IMR-90 (cell line): ENCODE measurements at regions not wholly inside any gene's neighbourhood (a gene's known extent, or its start where the extent isn't known, plus 50 kb on each side); places are given as distances from the start of the nearest gene placed in this dataset.
A peak's percentile ranks its signal among the peaks of the same experiment; 100 is the strongest.

Source experiments
- ATAC-seq: fragments of 200-7000 bp; cut with Tn5 transposase; 2 replicates; pipeline ENCODE4 v1.9.1; 2020; ENCODE audit warnings: low read depth, mild to moderate bottlenecking, moderate library complexity
- BruUV-seq: library from RNA; stranded (reverse); fragments of 400-500 nt; replicated peaks from 2 replicates; lab custom pipeline; 2021; lab: Mats Ljungman, UMichigan
- CTCF ChIA-PET: fragments of 300-600 bp; formaldehyde crosslinking; extraction: SDS; loops from one replicate; lab custom pipeline; 2021; ENCODE audit warnings: antibody characterized with exemption; lab: Yijun Ruan, JAX
- POLR2A ChIA-PET: fragments of 300-600 bp; sonication (Branson Sonifier 250); formaldehyde crosslinking; loops from one replicate; lab custom pipeline; 2022; ENCODE audit warnings: antibody characterized with exemption; ENCODE audit not compliant: unreplicated experiment; lab: Charles Lee
- DNase-seq: peaks from one replicate; pipeline ENCODE4 v3.0.0; 2013
- H2AFZ ChIP-seq: replicated peaks from 2 replicates; pipeline ENCODE3; 2013; ENCODE audit warnings: low read length, mild to moderate bottlenecking; ENCODE audit not compliant: poor library complexity
- H2AK5ac ChIP-seq: 2 replicates; pipeline ENCODE4 v1.6.1; 2013; ENCODE audit warnings: low read depth, low read length, inconsistent platforms
- H2AK9ac ChIP-seq: replicated peaks from 2 replicates; pipeline ENCODE3; 2013; ENCODE audit warnings: mild to moderate bottlenecking, low read depth, low read length, moderate library complexity; ENCODE audit not compliant: poor library complexity
- H2BK120ac ChIP-seq: 2 replicates; pipeline ENCODE4 v1.6.1; 2013; ENCODE audit warnings: low read depth, low read length, inconsistent platforms
- H2BK15ac ChIP-seq: 3 replicates; pipeline ENCODE4 v1.6.1; 2013; ENCODE audit warnings: low read depth, low read length, inconsistent platforms
- H2BK20ac ChIP-seq: 2 replicates; pipeline ENCODE4 v1.6.1; 2013; ENCODE audit warnings: low read depth, mild to moderate bottlenecking, inconsistent platforms, low read length, moderate library complexity
- H2BK5ac ChIP-seq: 2 replicates; pipeline ENCODE4 v1.6.1; 2013; ENCODE audit warnings: mild to moderate bottlenecking, low read depth, low read length, inconsistent platforms; ENCODE audit not compliant: poor library complexity, severe bottlenecking
- H3K14ac ChIP-seq: replicated peaks from 2 replicates; pipeline ENCODE4 v1.6.1; 2013; ENCODE audit warnings: low read depth, low read length, inconsistent platforms
- H3K18ac ChIP-seq: 2 replicates; pipeline ENCODE4 v1.6.1; 2013; ENCODE audit warnings: low read depth, low read length, control low read depth
- H3K23ac ChIP-seq: 2 replicates; pipeline ENCODE4 v1.6.1; 2013; ENCODE audit warnings: low read depth, low read length, inconsistent platforms
- H3K27ac ChIP-seq: 2 replicates; pipeline ENCODE4 v1.5.1; 2013; ENCODE audit warnings: mild to moderate bottlenecking, control low read depth, low read length; ENCODE audit not compliant: insufficient read depth
- H3K27me3 ChIP-seq: 2 replicates; pipeline ENCODE4 v1.6.1; 2013; ENCODE audit warnings: low read length; ENCODE audit not compliant: control insufficient read depth, insufficient read depth
- H3K36me3 ChIP-seq: 2 replicates; pipeline ENCODE4 v1.6.1; 2013; ENCODE audit warnings: low read length, mixed read lengths; ENCODE audit not compliant: control insufficient read depth, insufficient read depth
- H3K4ac ChIP-seq: 2 replicates; pipeline ENCODE4 v1.6.1; 2013; ENCODE audit warnings: low read depth, low read length, inconsistent platforms
- H3K4me1 ChIP-seq: 2 replicates; pipeline ENCODE4 v1.6.1; 2013; ENCODE audit warnings: low read length, mixed read lengths; ENCODE audit not compliant: control insufficient read depth, insufficient read depth
- H3K4me2 ChIP-seq: 2 replicates; pipeline ENCODE4 v1.6.1; 2013; ENCODE audit warnings: low read depth, mild to moderate bottlenecking, control low read depth, low read length, moderate library complexity
- H3K4me3 ChIP-seq: 2 replicates; pipeline ENCODE4 v1.5.1; 2013; ENCODE audit warnings: low read depth, mild to moderate bottlenecking, control low read depth, low read length, moderate library complexity; ENCODE audit not compliant: insufficient read depth
- H3K56ac ChIP-seq: 2 replicates; pipeline ENCODE4 v1.6.1; 2013; ENCODE audit warnings: low read length, inconsistent platforms; ENCODE audit not compliant: insufficient read depth; ENCODE audit errors: extremely low read depth
- H3K79me1 ChIP-seq, 2 experiments: 2 replicates each; pipeline ENCODE4 v1.6.1; 2013; ENCODE audit warnings: low read length in 2 of 2, inconsistent platforms in 1 of 2, low read depth in 1 of 2
- H3K9ac ChIP-seq: 2 replicates; pipeline ENCODE4 v1.6.1; 2013; ENCODE audit warnings: low read depth, low read length, control low read depth
- H3K9me1 ChIP-seq: 2 replicates; pipeline ENCODE4 v1.6.1; 2013; ENCODE audit warnings: low read length, inconsistent platforms; ENCODE audit not compliant: insufficient read depth
- H3K9me3 ChIP-seq: 2 replicates; pipeline ENCODE4 v1.6.1; 2013; ENCODE audit warnings: low read length; ENCODE audit not compliant: control insufficient read depth, insufficient read depth
- H4K20me1 ChIP-seq: 2 replicates; pipeline ENCODE4 v1.6.1; 2013; ENCODE audit warnings: low read length, inconsistent platforms; ENCODE audit not compliant: insufficient read depth
- H4K5ac ChIP-seq: 2 replicates; pipeline ENCODE4 v1.6.1; 2013; ENCODE audit warnings: mild to moderate bottlenecking, low read depth, low read length, control low read depth
- H4K8ac ChIP-seq, 2 experiments: 2 replicates each; pipeline ENCODE4 v1.6.1; 2013; ENCODE audit warnings: low read depth in 2 of 2, low read length in 2 of 2, control low read depth in 1 of 2, inconsistent platforms in 1 of 2
- H4K91ac ChIP-seq: 2 replicates; pipeline ENCODE4 v1.6.1; 2013; ENCODE audit warnings: low read depth, low read length, inconsistent platforms; ENCODE audit not compliant: insufficient read depth
- BHLHE40 ChIP-seq: fragments of 150-350 bp; IDR thresholded peaks from 2 replicates; pipeline ENCODE4 v1.6.1; 2016; ENCODE audit warnings: mild to moderate bottlenecking, low read depth, low read length
- CEBPB ChIP-seq: IDR thresholded peaks from 2 replicates; pipeline ENCODE4 v1.6.1; 2012; ENCODE audit warnings: low read depth, low read length, improper control_type of control experiment
- CHD1 ChIP-seq: IDR thresholded peaks from 2 replicates; pipeline ENCODE4 v1.6.1; 2012; ENCODE audit warnings: low read depth, low read length, improper control_type of control experiment
- FOS ChIP-seq: fragments of 150-350 bp; IDR thresholded peaks from 2 replicates; pipeline ENCODE4 v1.6.1; 2016; ENCODE audit warnings: low read depth, low read length
- MAFK ChIP-seq: IDR thresholded peaks from 2 replicates; pipeline ENCODE4 v1.6.1; 2012; ENCODE audit warnings: low read depth, low read length, improper control_type of control experiment
- MAZ ChIP-seq: IDR thresholded peaks from 2 replicates; pipeline ENCODE4 v1.6.1; 2012; ENCODE audit warnings: low read depth, mild to moderate bottlenecking, low read length, improper control_type of control experiment, moderate library complexity, borderline replicate concordance
- MXI1 ChIP-seq: IDR thresholded peaks from 2 replicates; pipeline ENCODE4 v1.6.1; 2012; ENCODE audit warnings: low read depth, mild to moderate bottlenecking, low read length, moderate library complexity, borderline replicate concordance
- NFE2L2 ChIP-seq: fragments of 150-350 bp; IDR thresholded peaks from 2 replicates; pipeline ENCODE4 v1.6.1; 2016; ENCODE audit warnings: low read depth, mild to moderate bottlenecking, low read length
- POLR2A ChIP-seq: IDR thresholded peaks from 2 replicates; pipeline ENCODE4 v1.6.1; 2012; ENCODE audit warnings: mild to moderate bottlenecking, low read depth, low read length
- RAD21 ChIP-seq: IDR thresholded peaks from 2 replicates; pipeline ENCODE4 v1.6.1; 2012; ENCODE audit warnings: low read length, improper control_type of control experiment
- RCOR1 ChIP-seq: IDR thresholded peaks from 2 replicates; pipeline ENCODE4 v1.6.1; 2012; ENCODE audit warnings: mild to moderate bottlenecking, low read length, improper control_type of control experiment; ENCODE audit not compliant: insufficient replicate concordance
- RFX5 ChIP-seq: IDR thresholded peaks from 2 replicates; pipeline ENCODE4 v1.8.0; 2012; ENCODE audit warnings: low read depth, mild to moderate bottlenecking, low read length, moderate library complexity
- SMC3 ChIP-seq: fragments of 150-350 bp; IDR thresholded peaks from 2 replicates; pipeline ENCODE4 v1.6.1; 2016; ENCODE audit warnings: low read depth, mild to moderate bottlenecking, antibody characterized with exemption, low read length, moderate library complexity
- dilution Hi-C: fragments of 300-500 bp; cut with HindIII; formaldehyde crosslinking; loops from one replicate; pipeline ENCODE4 v1.14.3; 2018; ENCODE audit warnings: low sequenced_read_pairs; ENCODE audit not compliant: unreplicated experiment
- in situ Hi-C: fragments of 300-500 bp; cut with MboI; formaldehyde crosslinking; loops from 3 replicates; pipeline ENCODE4 v1.14.3; 2019; ENCODE audit warnings: low sequenced_read_pairs, inconsistent platforms, mixed read lengths
- intact Hi-C: fragments of 100-400 bp; cut with micrococcal nuclease; formaldehyde crosslinking; loops from 2 replicates; pipeline ENCODE4 v1.10.0; 2022
- TF ChIP-seq, protein P1 (sequence below): conservative IDR thresholded peaks from 2 replicates; pipeline ENCODE4 v1.5.1; 2012; ENCODE audit warnings: mild to moderate bottlenecking, low read depth, low read length, improper control_type of control experiment
- TF ChIP-seq, protein P2 (sequence below): fragments of 150-350 bp; IDR thresholded peaks from 2 replicates; pipeline ENCODE4 v1.6.1; 2016; ENCODE audit warnings: low read depth, mild to moderate bottlenecking, low read length, moderate library complexity, borderline replicate concordance
- TF ChIP-seq, protein P3 (sequence below): fragments of 150-350 bp; IDR thresholded peaks from 2 replicates; pipeline ENCODE4 v1.6.1; 2017; ENCODE audit warnings: mild to moderate bottlenecking, antibody characterized with exemption, low read length, low read depth

DNA sequence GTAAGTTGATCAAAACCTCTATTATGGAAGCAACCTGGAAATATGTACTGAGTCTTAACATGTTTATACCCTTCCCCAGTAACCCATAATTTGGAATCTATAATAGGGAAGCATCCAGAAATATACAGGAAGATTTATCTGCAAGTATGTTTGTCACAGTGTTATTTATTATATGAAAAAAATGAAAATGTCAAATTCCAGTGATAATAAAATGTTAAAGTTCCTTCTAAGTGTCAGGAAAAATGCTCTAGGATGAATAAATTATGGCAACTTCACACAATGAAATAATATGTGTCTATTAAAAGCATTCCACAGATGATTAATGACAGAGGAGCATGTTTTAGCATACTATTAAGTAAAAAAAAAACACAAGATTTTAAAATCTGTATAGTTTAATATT lies 202.3 kb upstream of the PRNP start:
- Histone ChIP-seq H3K27me3 (no peaks in the 10 kb centered on the region), H3K56ac (no peak overlapping the region), H3K9me1 (peaks cover 7% of the 10 kb centered on the region), H4K20me1 (no peaks in the 10 kb centered on the region), H3K9ac (no peak overlapping the region), H2BK120ac (peak overlapping the region; percentile 83; the same call in 1 of the 2 replicates), H3K79me1 (no peaks in the 10 kb centered on the region), H4K91ac (no peak overlapping the region), H2BK5ac (peak overlapping the region; percentile 11), H3K36me3 (no peaks in the 10 kb centered on the region), H2AFZ (no peak overlapping the region), H2AK5ac (no peak overlapping the region), H4K5ac (no peak overlapping the region), H3K14ac (peak overlapping the region; percentile 85; the same call in 1 of the 2 replicates), H3K18ac (0 out of 2 replicates have a peak overlapping the region, but pooled peaks have one; percentile 74), H2BK15ac (no peak overlapping the region; the same call in 2 of the 3 replicates), H3K4me2 (no peak overlapping the region), H3K4me3 (no peak overlapping the region), H2BK20ac (peak overlapping the region; percentile 94), H3K4me1 (peaks cover 7% of the 10 kb centered on the region; the same call in 1 of the 2 replicates), H3K27ac (no peak overlapping the region), H3K23ac (no peak overlapping the region), H4K8ac (peak overlapping the region in 1 of 2 experiments; percentile 77; a peak in 2 of 4 replicates), H3K4ac (peak overlapping the region; percentile 59; the same call in 1 of the 2 replicates), H3K9me3 (no peaks in the 10 kb centered on the region), H2AK9ac (no peak overlapping the region)
- TF ChIP-seq, protein P1, sequence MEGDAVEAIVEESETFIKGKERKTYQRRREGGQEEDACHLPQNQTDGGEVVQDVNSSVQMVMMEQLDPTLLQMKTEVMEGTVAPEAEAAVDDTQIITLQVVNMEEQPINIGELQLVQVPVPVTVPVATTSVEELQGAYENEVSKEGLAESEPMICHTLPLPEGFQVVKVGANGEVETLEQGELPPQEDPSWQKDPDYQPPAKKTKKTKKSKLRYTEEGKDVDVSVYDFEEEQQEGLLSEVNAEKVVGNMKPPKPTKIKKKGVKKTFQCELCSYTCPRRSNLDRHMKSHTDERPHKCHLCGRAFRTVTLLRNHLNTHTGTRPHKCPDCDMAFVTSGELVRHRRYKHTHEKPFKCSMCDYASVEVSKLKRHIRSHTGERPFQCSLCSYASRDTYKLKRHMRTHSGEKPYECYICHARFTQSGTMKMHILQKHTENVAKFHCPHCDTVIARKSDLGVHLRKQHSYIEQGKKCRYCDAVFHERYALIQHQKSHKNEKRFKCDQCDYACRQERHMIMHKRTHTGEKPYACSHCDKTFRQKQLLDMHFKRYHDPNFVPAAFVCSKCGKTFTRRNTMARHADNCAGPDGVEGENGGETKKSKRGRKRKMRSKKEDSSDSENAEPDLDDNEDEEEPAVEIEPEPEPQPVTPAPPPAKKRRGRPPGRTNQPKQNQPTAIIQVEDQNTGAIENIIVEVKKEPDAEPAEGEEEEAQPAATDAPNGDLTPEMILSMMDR = no peak
- TF ChIP-seq MAZ = no peak
- no peak for TF ChIP-seq SMC3
- TF ChIP-seq RAD21 = no peak
- TF ChIP-seq CHD1 = no peak
- no peak for TF ChIP-seq RCOR1
- no peak for TF ChIP-seq MXI1
- TF ChIP-seq BHLHE40 = no peak
- no peak for TF ChIP-seq FOS
- TF ChIP-seq CEBPB = no peak
- no peak for TF ChIP-seq RFX5
- TF ChIP-seq, protein P2, sequence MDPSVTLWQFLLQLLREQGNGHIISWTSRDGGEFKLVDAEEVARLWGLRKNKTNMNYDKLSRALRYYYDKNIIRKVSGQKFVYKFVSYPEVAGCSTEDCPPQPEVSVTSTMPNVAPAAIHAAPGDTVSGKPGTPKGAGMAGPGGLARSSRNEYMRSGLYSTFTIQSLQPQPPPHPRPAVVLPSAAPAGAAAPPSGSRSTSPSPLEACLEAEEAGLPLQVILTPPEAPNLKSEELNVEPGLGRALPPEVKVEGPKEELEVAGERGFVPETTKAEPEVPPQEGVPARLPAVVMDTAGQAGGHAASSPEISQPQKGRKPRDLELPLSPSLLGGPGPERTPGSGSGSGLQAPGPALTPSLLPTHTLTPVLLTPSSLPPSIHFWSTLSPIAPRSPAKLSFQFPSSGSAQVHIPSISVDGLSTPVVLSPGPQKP = no peak
- TF ChIP-seq MAFK = no peak
- no peak for TF ChIP-seq POLR2A
- TF ChIP-seq, protein P3, sequence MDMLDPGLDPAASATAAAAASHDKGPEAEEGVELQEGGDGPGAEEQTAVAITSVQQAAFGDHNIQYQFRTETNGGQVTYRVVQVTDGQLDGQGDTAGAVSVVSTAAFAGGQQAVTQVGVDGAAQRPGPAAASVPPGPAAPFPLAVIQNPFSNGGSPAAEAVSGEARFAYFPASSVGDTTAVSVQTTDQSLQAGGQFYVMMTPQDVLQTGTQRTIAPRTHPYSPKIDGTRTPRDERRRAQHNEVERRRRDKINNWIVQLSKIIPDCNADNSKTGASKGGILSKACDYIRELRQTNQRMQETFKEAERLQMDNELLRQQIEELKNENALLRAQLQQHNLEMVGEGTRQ = no peak
- TF ChIP-seq NFE2L2 = no peak
- in situ Hi-C loops (no loop called here), dilution Hi-C loops (no loop called here), intact Hi-C loops (no loop called here)
- BruUV-seq = no TSS peak
- ChIA-PET POLR2A (no interaction called here), CTCF (no interaction called here)
- ATAC-seq = no peak
- no peak for DNase-seq
